GM19372 (cell line): ENCODE measurements at regions not wholly inside any gene's neighbourhood (a gene's known extent, or its start where the extent isn't known, plus 50 kb on each side); places are given as distances from the start of the nearest gene placed in this dataset.
A peak's percentile ranks its signal among the peaks of the same experiment; 100 is the strongest.

Source experiments
- ATAC-seq: cut with Tn5 transposase; IDR thresholded peaks from one replicate; pipeline ENCODE4 v1.9.1; 2021; ENCODE audit warnings: mild to moderate bottlenecking, low read depth, moderate library complexity; ENCODE audit not compliant: unreplicated experiment

GRCh38 chr9:89554307-89555035 lies 50.3 kb upstream of the GADD45G start:
- ATAC-seq = no peak

GRCh38 chr9:89553451-89554010 lies 51.3 kb upstream of the GADD45G start:
- ATAC-seq = no peak

- no peak for ATAC-seq
Measured at GRCh38 chr9:89550346-89550927, 52.5 kb upstream of the SEMA4D start.

GRCh38 chr9:89549031-89549644 lies 51.2 kb upstream of the SEMA4D start:
- peak; percentile 92 for ATAC-seq

GRCh38 chr9:89548071-89548638 lies 50.2 kb upstream of the SEMA4D start:
- ATAC-seq = no peak
